ENCODE measurements at regions not wholly inside any gene's neighbourhood (a gene's known extent, or its start where the extent isn't known, plus 50 kb on each side); places are given as distances from the start of the nearest gene placed in this dataset.

GRCh38 chr2:36300697-36301096 lies 54.9 kb upstream of the CRIM1 start:
- no peak overlapping the region for H3K27ac Mint-ChIP-seq
- DNase-seq, result no peak
- Histone ChIP-seq H3K36me3 (replicated peaks in 1 of 2; ENCODE audit: control insufficient read depth in 1 of 2, insufficient read depth in 2 of 2, low read length in 2 of 2) (no peaks in the 10 kb centered on the region), H3K9ac (ENCODE audit: insufficient read depth, low read length, poor library complexity, severe bottlenecking) (no peak overlapping the region), H3K4me3 (replicated peaks in 1 of 3; ENCODE audit: low read depth in 2 of 3, low read length in 3 of 3) (no peak overlapping the region), H3K9me3 (replicated peaks in 1 of 2; ENCODE audit: control insufficient read depth in 1 of 2, insufficient read depth in 1 of 2, low read length in 2 of 2) (peaks cover 4% of the 10 kb centered on the region in 2 donors), H3K27ac (ENCODE audit: low read depth in 1 of 2, low read length in 2 of 2) (no peak overlapping the region), H4K20me1 (ENCODE audit: insufficient read depth, low read length) (no peaks in the 10 kb centered on the region), H3K79me2 (ENCODE audit: insufficient read depth, low read length) (no peaks in the 10 kb centered on the region), H2AFZ (ENCODE audit: insufficient read depth, low read depth, low read length, poor library complexity, severe bottlenecking) (no peak overlapping the region), H3K4me2 (replicated peaks; ENCODE audit: extremely low read depth, low read length, poor library complexity, severe bottlenecking) (no peak overlapping the region), H3K27me3 (ENCODE audit: control insufficient read depth in 2 of 2, insufficient read depth in 2 of 2, low read length in 2 of 2) (no peaks in the 10 kb centered on the region), H3K4me1 (ENCODE audit: control insufficient read depth in 1 of 2, insufficient read depth in 2 of 2, low read length in 2 of 2) (no peaks in the 10 kb centered on the region)
- peaks cover 7 to 23% (median 20%) of the 10 kb centered on the region in 7 donors for H3K9me3 Mint-ChIP-seq
- TF ChIP-seq CTCF (IDR thresholded peaks at IDR 0.05), result no peak
- WGBS (ENCODE audit: insufficient coverage), result 100% methylated on average over 1 of the region's 5 CpGs
- H3K27me3 Mint-ChIP-seq (ENCODE audit: low read depth in 3 of 3), result peaks cover 0 to 5% (median 1%) of the 10 kb centered on the region in 3 donors
- H3K4me3 Mint-ChIP-seq, result no peak overlapping the region
- intact Hi-C loops (cut with micrococcal nuclease), result no loop called here
- no peaks in the 10 kb centered on the region for H3K36me3 Mint-ChIP-seq
- no peaks in the 10 kb centered on the region for H3K4me1 Mint-ChIP-seq

- Histone ChIP-seq H3K4me1 (ENCODE audit: control insufficient read depth in 1 of 2, insufficient read depth in 2 of 2, low read length in 2 of 2) (no peaks in the 10 kb centered on the region), H3K36me3 (replicated peaks in 1 of 2; ENCODE audit: control insufficient read depth in 1 of 2, insufficient read depth in 2 of 2, low read length in 2 of 2) (no peaks in the 10 kb centered on the region), H3K27ac (ENCODE audit: low read depth in 1 of 2, low read length in 2 of 2) (no peak overlapping the region), H3K4me3 (replicated peaks in 1 of 3; ENCODE audit: low read depth in 2 of 3, low read length in 3 of 3) (no peak overlapping the region), H3K9ac (ENCODE audit: insufficient read depth, low read length, poor library complexity, severe bottlenecking) (no peak overlapping the region), H2AFZ (ENCODE audit: insufficient read depth, low read depth, low read length, poor library complexity, severe bottlenecking) (no peak overlapping the region), H3K79me2 (ENCODE audit: insufficient read depth, low read length) (no peaks in the 10 kb centered on the region), H4K20me1 (ENCODE audit: insufficient read depth, low read length) (no peaks in the 10 kb centered on the region), H3K9me3 (replicated peaks in 1 of 2; ENCODE audit: control insufficient read depth in 1 of 2, insufficient read depth in 1 of 2, low read length in 2 of 2) (peaks cover 0 to 2% of the 10 kb centered on the region in 2 donors), H3K27me3 (ENCODE audit: control insufficient read depth in 2 of 2, insufficient read depth in 2 of 2, low read length in 2 of 2) (no peaks in the 10 kb centered on the region), H3K4me2 (replicated peaks; ENCODE audit: extremely low read depth, low read length, poor library complexity, severe bottlenecking) (no peak overlapping the region)
- DNase-seq, result no peak
- intact Hi-C loops (cut with micrococcal nuclease), result no loop called here
- no peak for TF ChIP-seq CTCF (IDR thresholded peaks at IDR 0.05)
- H3K4me3 Mint-ChIP-seq, result no peak overlapping the region
- H3K4me1 Mint-ChIP-seq, result no peaks in the 10 kb centered on the region
- peaks cover 0 to 2% (median 1%) of the 10 kb centered on the region in 3 donors for H3K27me3 Mint-ChIP-seq (ENCODE audit: low read depth in 3 of 3)
- H3K27ac Mint-ChIP-seq, result no peak overlapping the region
- 85% methylated on average over 3 of the region's 4 CpGs for WGBS (ENCODE audit: insufficient coverage)
- peaks cover 3 to 14% (median 4%) of the 10 kb centered on the region in 7 donors for H3K9me3 Mint-ChIP-seq
- H3K36me3 Mint-ChIP-seq, result no peaks in the 10 kb centered on the region
Measured at GRCh38 chr2:36296798-36297197, 58.8 kb upstream of the CRIM1 start.

Measured in CD14-positive monocyte (primary cell).